Large intestine (tissue), 3 donors: ENCODE measurements at regions not wholly inside any gene's neighbourhood (a gene's known extent, or its start where the extent isn't known, plus 50 kb on each side); places are given as distances from the start of the nearest gene placed in this dataset.

Source experiments
- DNase-seq, 2 donors: peaks; one replicate each; pipeline versions ENCODE4 v3.0.0 to v3.0.0-alpha.2; 2013
- H3K27ac ChIP-seq: one replicate; pipeline ENCODE4 v1.5.1; 2013; ENCODE audit warnings: low read length
- H3K27me3 ChIP-seq: 2 replicates; pipeline ENCODE4 v1.6.1; 2013; ENCODE audit warnings: low read length; ENCODE audit not compliant: control insufficient read depth, insufficient read depth
- H3K36me3 ChIP-seq: 2 replicates; pipeline ENCODE4 v1.6.1; 2013; ENCODE audit warnings: low read length; ENCODE audit not compliant: control insufficient read depth, insufficient read depth
- H3K4me1 ChIP-seq: one replicate; pipeline ENCODE4 v1.6.1; 2013; ENCODE audit warnings: low read length; ENCODE audit not compliant: control insufficient read depth, insufficient read depth
- H3K4me3 ChIP-seq: one replicate; pipeline ENCODE4 v1.5.1; 2013; ENCODE audit warnings: low read length
- H3K9me3 ChIP-seq: one replicate; pipeline ENCODE4 v1.6.1; 2013; ENCODE audit warnings: mild to moderate bottlenecking, low read depth, low read length, moderate library complexity; ENCODE audit not compliant: control insufficient read depth
- WGBS: methylation state at CpG from one replicate; pipeline ENCODE4 v1.1.5; 2013; ENCODE audit warnings: low lambda C conversion rate; ENCODE audit not compliant: insufficient coverage; 5-methylcytosine and 5-hydroxymethylcytosine counted together

DNA sequence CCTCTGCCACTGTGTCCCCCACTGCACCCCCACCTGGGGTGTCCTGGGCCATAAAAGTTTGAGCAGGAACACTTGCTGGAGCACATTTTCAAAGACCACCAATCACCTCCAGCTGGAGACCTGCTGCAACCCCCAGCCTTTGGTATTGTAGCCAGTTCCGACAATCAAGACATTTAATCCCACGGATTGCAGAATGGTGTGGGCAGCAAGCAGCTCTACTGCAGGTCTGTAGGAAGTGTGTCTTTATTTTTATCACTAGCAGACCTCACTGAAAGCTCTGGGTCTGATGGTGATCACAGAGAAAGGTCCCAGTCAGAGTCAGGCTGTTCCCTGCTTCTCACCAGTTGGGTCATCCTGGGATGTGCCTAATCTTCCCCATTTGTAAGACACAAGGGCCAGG, 167.1 kb upstream of the ECI2 start:
- Histone ChIP-seq H3K9me3 (peaks cover 3% of the 10 kb centered on the region), H3K27ac (no peak overlapping the region), H3K36me3 (no peaks in the 10 kb centered on the region), H3K27me3 (no peaks in the 10 kb centered on the region), H3K4me3 (no peak overlapping the region), H3K4me1 (peaks cover 3% of the 10 kb centered on the region)
- no peak for DNase-seq
- no CpG with 5 or more reads among the region's 2 CpGs for WGBS

DNA sequence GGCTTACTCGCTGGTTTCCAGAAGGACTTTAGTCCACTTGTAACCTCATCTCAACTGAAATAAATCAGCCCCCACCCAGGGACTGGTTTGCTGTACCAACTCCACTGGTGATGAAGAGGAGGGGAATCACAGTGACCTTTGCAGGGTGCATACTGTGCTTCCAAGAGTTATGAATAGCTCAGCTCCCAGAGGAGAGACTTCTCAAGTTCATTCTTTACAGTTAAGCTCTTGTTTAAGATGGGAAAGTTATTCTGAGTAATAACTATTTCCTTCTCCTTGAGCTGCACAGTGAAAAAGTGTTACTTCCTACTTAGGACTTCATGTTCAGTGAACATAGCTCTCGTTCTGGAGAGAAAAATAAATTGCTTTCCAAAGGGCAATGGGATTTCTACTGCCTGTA, 166.5 kb upstream of the ECI2 start:
- Histone ChIP-seq H3K27me3 (no peaks in the 10 kb centered on the region), H3K4me1 (peaks cover 3% of the 10 kb centered on the region), H3K9me3 (peaks cover 4% of the 10 kb centered on the region), H3K27ac (no peak overlapping the region), H3K36me3 (no peaks in the 10 kb centered on the region), H3K4me3 (no peak overlapping the region)
- WGBS: 60% methylated on average over 1 of the region's 2 CpGs
- no peak for DNase-seq

- Histone ChIP-seq H3K9me3 (peaks cover 4% of the 10 kb centered on the region), H3K4me1 (peaks cover 3% of the 10 kb centered on the region), H3K36me3 (no peaks in the 10 kb centered on the region), H3K4me3 (no peak overlapping the region), H3K27me3 (no peaks in the 10 kb centered on the region), H3K27ac (no peak overlapping the region)
- DNase-seq: no peak
- 70% methylated on average over 2 of the region's 5 CpGs for WGBS
Observed at GRCh38 chr6:4300917-4301316, 165.5 kb upstream of the ECI2 start.

DNA sequence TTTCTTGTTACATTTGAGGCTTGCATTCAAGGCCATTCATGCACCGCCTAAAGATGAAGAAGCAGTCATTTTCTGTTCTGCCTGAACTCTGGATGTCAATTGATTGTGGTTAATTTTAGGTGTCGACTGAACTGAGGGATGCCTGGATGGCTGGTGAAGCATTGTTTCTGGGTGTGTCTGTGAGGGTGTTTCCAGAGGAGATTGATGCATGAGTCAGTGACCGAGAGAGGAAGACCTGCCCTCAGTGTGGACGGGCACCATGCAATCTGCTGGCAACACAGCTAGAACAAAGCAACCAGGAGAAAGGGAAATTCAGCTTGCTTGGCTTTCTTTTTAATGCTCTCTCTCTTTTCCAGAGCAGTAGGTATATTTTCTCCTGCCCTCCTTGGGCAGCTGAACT, 164.1 kb upstream of the ECI2 start:
- WGBS: 100% methylated on average over 1 of the region's 4 CpGs
- H3K27me3 ChIP-seq: no peaks in the 10 kb centered on the region
- no peaks in the 10 kb centered on the region for H3K36me3 ChIP-seq
- peaks cover 3% of the 10 kb centered on the region for H3K4me1 ChIP-seq
- peaks cover 4% of the 10 kb centered on the region for H3K9me3 ChIP-seq
- H3K27ac ChIP-seq: no peak overlapping the region
- no peak overlapping the region for H3K4me3 ChIP-seq
- no peak for DNase-seq

GRCh38 chr6:4297348-4297747, 162.0 kb upstream of the ECI2 start:
- H3K4me3 ChIP-seq: no peak overlapping the region
- no peak for DNase-seq
- H3K9me3 ChIP-seq: peaks cover 4% of the 10 kb centered on the region
- H3K36me3 ChIP-seq: no peaks in the 10 kb centered on the region
- H3K27me3 ChIP-seq: no peaks in the 10 kb centered on the region
- WGBS: 94% methylated on average over 3 of the region's 7 CpGs
- peaks cover 3% of the 10 kb centered on the region for H3K4me1 ChIP-seq
- no peak overlapping the region for H3K27ac ChIP-seq

DNA sequence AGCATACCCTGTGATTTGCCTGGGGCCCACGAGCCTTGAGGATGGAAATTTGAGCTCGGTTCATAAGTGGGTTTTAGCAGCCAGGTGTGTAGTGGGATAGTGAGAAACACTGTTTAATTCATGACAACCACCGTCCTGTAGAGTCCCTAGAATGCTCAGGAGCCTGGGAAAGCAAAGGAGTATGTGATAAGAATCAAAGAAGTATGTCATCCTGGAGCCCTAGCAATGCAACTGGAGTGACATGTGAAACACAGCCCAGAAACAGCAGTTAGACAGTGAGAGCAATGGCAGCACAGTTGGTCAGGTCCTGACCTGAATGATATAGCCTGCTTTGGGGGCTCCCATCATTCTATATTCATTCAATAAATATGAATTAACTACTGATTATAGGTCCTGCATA, 161.2 kb upstream of the ECI2 start:
- no peak overlapping the region for H3K4me3 ChIP-seq
- H3K27me3 ChIP-seq: no peaks in the 10 kb centered on the region
- H3K4me1 ChIP-seq: peaks cover 1% of the 10 kb centered on the region
- WGBS: no CpG with 5 or more reads among the region's 3 CpGs
- no peaks in the 10 kb centered on the region for H3K36me3 ChIP-seq
- DNase-seq: no peak
- peaks cover 4% of the 10 kb centered on the region for H3K9me3 ChIP-seq
- H3K27ac ChIP-seq: no peak overlapping the region

DNA sequence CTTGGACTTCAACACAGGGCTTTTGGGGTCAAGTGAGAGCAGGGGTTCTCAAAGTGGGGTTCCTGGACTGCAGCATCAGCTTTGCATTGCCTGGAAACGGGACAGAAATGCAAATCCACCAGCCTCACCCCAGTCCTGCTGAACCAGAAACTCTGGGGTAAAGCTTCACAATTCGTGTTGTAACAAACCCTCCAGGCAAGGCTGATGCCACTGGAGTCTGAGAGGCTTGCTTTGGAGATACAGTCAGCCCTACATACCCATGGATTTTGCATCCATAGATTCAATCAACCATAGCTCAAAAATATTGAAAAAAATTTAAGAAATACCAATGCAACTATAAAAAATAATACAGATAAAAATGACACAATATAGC, 160.4 kb upstream of the ECI2 start:
- no peaks in the 10 kb centered on the region for H3K4me1 ChIP-seq
- H3K27ac ChIP-seq: no peak overlapping the region
- H3K9me3 ChIP-seq: peaks cover 4% of the 10 kb centered on the region
- no peaks in the 10 kb centered on the region for H3K27me3 ChIP-seq
- DNase-seq: no peak
- no peak overlapping the region for H3K4me3 ChIP-seq
- WGBS: no CpG with 5 or more reads among the region's 2 CpGs
- H3K36me3 ChIP-seq: no peaks in the 10 kb centered on the region

DNA sequence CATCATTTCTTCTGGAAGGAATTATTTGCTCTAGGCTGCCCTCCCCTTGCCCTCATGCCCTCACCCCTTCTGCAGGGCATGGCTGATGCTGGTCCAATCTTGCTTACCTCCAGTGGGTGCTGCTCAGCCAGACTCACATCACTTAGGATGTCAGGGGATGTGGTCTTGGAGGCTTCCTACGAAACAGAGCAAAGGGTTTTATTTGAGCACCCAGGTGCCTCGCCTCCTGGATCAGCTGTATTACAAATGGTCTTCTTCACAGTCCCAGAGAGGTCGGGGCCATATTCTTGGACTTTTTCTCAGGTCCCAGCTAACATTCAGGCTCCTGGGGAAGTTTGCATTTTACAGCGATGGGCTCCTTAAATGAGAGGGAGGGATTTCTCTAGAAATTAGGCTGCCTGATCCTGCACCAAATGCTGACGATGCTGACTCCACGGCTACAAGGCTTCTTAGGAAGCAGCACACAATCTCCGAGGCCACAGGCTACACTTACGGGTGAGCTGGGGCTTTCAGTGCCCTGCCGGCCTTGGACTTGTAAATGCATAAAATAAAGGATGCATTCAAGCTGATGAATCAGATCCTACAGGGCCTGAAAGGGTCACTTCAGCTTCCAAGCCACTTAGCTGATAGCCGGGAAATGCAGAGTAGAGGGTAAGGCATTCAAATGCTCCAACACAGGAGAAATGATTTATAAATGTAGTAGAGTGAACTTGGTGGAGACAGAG, 159.8 kb upstream of the ECI2 start:
- Histone ChIP-seq H3K27me3 (no peaks in the 10 kb centered on the region), H3K36me3 (no peaks in the 10 kb centered on the region), H3K27ac (no peak overlapping the region), H3K4me1 (no peaks in the 10 kb centered on the region), H3K9me3 (peaks cover 4% of the 10 kb centered on the region), H3K4me3 (no peak overlapping the region)
- WGBS: 80% methylated on average over 1 of the region's 10 CpGs
- no peak for DNase-seq

- Histone ChIP-seq H3K36me3 (no peaks in the 10 kb centered on the region), H3K9me3 (peaks cover 4% of the 10 kb centered on the region), H3K27ac (no peak overlapping the region), H3K4me1 (no peaks in the 10 kb centered on the region), H3K4me3 (no peak overlapping the region), H3K27me3 (no peaks in the 10 kb centered on the region)
- no CpG with 5 or more reads among the region's 9 CpGs for WGBS
- DNase-seq: no peak
Observed at GRCh38 chr6:4294636-4295035, 159.3 kb upstream of the ECI2 start.

- Histone ChIP-seq H3K4me3 (no peak overlapping the region), H3K4me1 (no peaks in the 10 kb centered on the region), H3K27me3 (no peaks in the 10 kb centered on the region), H3K9me3 (no peaks in the 10 kb centered on the region), H3K27ac (no peak overlapping the region), H3K36me3 (no peaks in the 10 kb centered on the region)
- WGBS: no CpG with 5 or more reads among the region's 11 CpGs
- no peak for DNase-seq
Observed at GRCh38 chr6:4291453-4292403, 156.4 kb upstream of the ECI2 start.
